ENCODE measurements at regions not wholly inside any gene's neighbourhood (a gene's known extent, or its start where the extent isn't known, plus 50 kb on each side); places are given as distances from the start of the nearest gene placed in this dataset.
A peak's percentile ranks its signal among the peaks of the same experiment; 100 is the strongest.

GRCh38 chr17:77432742-77433141 lies 292.0 kb downstream of the SEC14L1 start:
- peak overlapping the region; percentile 45 for H3K4me3 Mint-ChIP-seq
- H3K36me3 Mint-ChIP-seq = no peaks in the 10 kb centered on the region
- POLR2A ChIA-PET = interaction anchor here (5.4 kb wide), 1 partner anchor 12 kb away, joined by 19 read pairs; no protein-coding TSS in a partner anchor
- CTCF ChIA-PET = interaction anchor here (0.7 to 11.7 kb wide), 5 partner anchors 21 to 101 kb away, joined by 4 to 209 read pairs (median 7); no protein-coding TSS in a partner anchor
- H3K27me3 Mint-ChIP-seq = no peaks in the 10 kb centered on the region
- H3K4me1 Mint-ChIP-seq (ENCODE audit: low read depth) = peaks cover 87% of the 10 kb centered on the region
- H3K9me3 Mint-ChIP-seq = no peaks in the 10 kb centered on the region
- DNase-seq = no peak
- intact Hi-C loops (cut with micrococcal nuclease) = no loop called here
- H3K27ac Mint-ChIP-seq = peak overlapping the region; percentile 84

GRCh38 chr17:77433385-77434135 lies 292.8 kb downstream of the SEC14L1 start:
- ChIA-PET CTCF (interaction anchor here (1.2 to 11.7 kb wide), 6 partner anchors 20 to 102 kb away, joined by 3 to 209 read pairs (median 6); no protein-coding TSS in a partner anchor), POLR2A (interaction anchor here (0.7 to 5.4 kb wide), 4 partner anchors 11 to 39 kb away, joined by 4 to 19 read pairs (median 5); no protein-coding TSS in a partner anchor)
- H3K4me3 Mint-ChIP-seq = peak overlapping the region; percentile 76
- H3K36me3 Mint-ChIP-seq = no peaks in the 10 kb centered on the region
- H3K27me3 Mint-ChIP-seq = no peaks in the 10 kb centered on the region
- H3K27ac Mint-ChIP-seq = peak overlapping the region; percentile 84
- H3K4me1 Mint-ChIP-seq (ENCODE audit: low read depth) = peaks cover 87% of the 10 kb centered on the region
- no peaks in the 10 kb centered on the region for H3K9me3 Mint-ChIP-seq
- DNase-seq = peak; percentile 69
- intact Hi-C loops (cut with micrococcal nuclease) = no loop called here

- intact Hi-C loops (cut with micrococcal nuclease) = no loop called here
- Mint-ChIP-seq H3K9me3 (no peaks in the 10 kb centered on the region), H3K4me3 (peak overlapping the region; percentile 76), H3K4me1 (ENCODE audit: low read depth) (peaks cover 88% of the 10 kb centered on the region), H3K27ac (peak overlapping the region; percentile 84), H3K36me3 (no peaks in the 10 kb centered on the region), H3K27me3 (no peaks in the 10 kb centered on the region)
- CTCF ChIA-PET = interaction anchor here (0.7 to 11.7 kb wide), 8 partner anchors 10 to 67 kb away, joined by 3 to 209 read pairs (median 4); no protein-coding TSS in a partner anchor
- POLR2A ChIA-PET = interaction anchor here (0.9 to 5.4 kb wide), 4 partner anchors 10 to 38 kb away, joined by 3 to 19 read pairs (median 5); no protein-coding TSS in a partner anchor
- no peak for DNase-seq
These were observed 293.7 kb downstream of the SEC14L1 start for GRCh38 chr17:77434136-77435114.

GRCh38 chr17:77435272-77436057 lies 294.7 kb downstream of the SEC14L1 start:
- Mint-ChIP-seq H3K27me3 (no peaks in the 10 kb centered on the region), H3K9me3 (no peaks in the 10 kb centered on the region), H3K36me3 (no peaks in the 10 kb centered on the region), H3K4me1 (ENCODE audit: low read depth) (peaks cover 87% of the 10 kb centered on the region), H3K4me3 (peak overlapping the region; percentile 76), H3K27ac (peak overlapping the region; percentile 84)
- peak; percentile 53 for DNase-seq
- CTCF ChIA-PET = interaction anchor here (0.7 to 11.7 kb wide), 6 partner anchors 9 to 61 kb away, joined by 3 to 209 read pairs (median 4); no protein-coding TSS in a partner anchor
- intact Hi-C loops (cut with micrococcal nuclease) = no loop called here
- POLR2A ChIA-PET = interaction anchor here (0.5 to 5.4 kb wide), 6 partner anchors 9 to 1442 kb away, joined by 3 to 19 read pairs (median 4); no protein-coding TSS in a partner anchor

GRCh38 chr17:77436058-77436442 lies 295.3 kb downstream of the SEC14L1 start:
- peaks cover 89% of the 10 kb centered on the region for H3K4me1 Mint-ChIP-seq (ENCODE audit: low read depth)
- intact Hi-C loops (cut with micrococcal nuclease) = no loop called here
- no peak for DNase-seq
- ChIA-PET POLR2A (interaction anchor here (1.4 to 5.4 kb wide), 4 partner anchors 9 to 19 kb away, joined by 4 to 19 read pairs (median 6); no protein-coding TSS in a partner anchor), CTCF (interaction anchor here (1.0 to 11.7 kb wide), 3 partner anchors 16 to 58 kb away, joined by 3 to 209 read pairs (median 140); no protein-coding TSS in a partner anchor)
- H3K36me3 Mint-ChIP-seq = no peaks in the 10 kb centered on the region
- H3K27ac Mint-ChIP-seq = peak overlapping the region; percentile 84
- no peaks in the 10 kb centered on the region for H3K9me3 Mint-ChIP-seq
- H3K27me3 Mint-ChIP-seq = no peaks in the 10 kb centered on the region
- H3K4me3 Mint-ChIP-seq = peak overlapping the region; percentile 76

- CTCF ChIA-PET = interaction anchor here (1.0 to 11.7 kb wide), 3 partner anchors 16 to 57 kb away, joined by 3 to 209 read pairs (median 140); no protein-coding TSS in a partner anchor
- Mint-ChIP-seq H3K4me3 (peak overlapping the region; percentile 76), H3K27ac (peak overlapping the region; percentile 84), H3K27me3 (no peaks in the 10 kb centered on the region), H3K9me3 (no peaks in the 10 kb centered on the region), H3K4me1 (ENCODE audit: low read depth) (peaks cover 94% of the 10 kb centered on the region), H3K36me3 (no peaks in the 10 kb centered on the region)
- no peak for DNase-seq
- intact Hi-C loops (cut with micrococcal nuclease) = no loop called here
- POLR2A ChIA-PET = interaction anchor here (1.4 to 5.4 kb wide), 4 partner anchors 8 to 18 kb away, joined by 4 to 19 read pairs (median 6); no protein-coding TSS in a partner anchor
These were observed 295.7 kb downstream of the SEC14L1 start for GRCh38 chr17:77436481-77436880.

- no peaks in the 10 kb centered on the region for H3K9me3 Mint-ChIP-seq
- ChIA-PET CTCF (interaction anchor here (4.8 to 11.7 kb wide), 3 partner anchors 7 to 57 kb away, joined by 68 to 209 read pairs (median 140); no protein-coding TSS in a partner anchor), POLR2A (interaction anchor here (2.8 to 5.4 kb wide), 2 partner anchors 8 to 15 kb away, joined by 8 to 19 read pairs; no protein-coding TSS in a partner anchor)
- intact Hi-C loops (cut with micrococcal nuclease) = no loop called here
- peak overlapping the region; percentile 84 for H3K27ac Mint-ChIP-seq
- no peaks in the 10 kb centered on the region for H3K36me3 Mint-ChIP-seq
- DNase-seq = no peak
- no peaks in the 10 kb centered on the region for H3K27me3 Mint-ChIP-seq
- H3K4me1 Mint-ChIP-seq (ENCODE audit: low read depth) = peaks cover 95% of the 10 kb centered on the region
- H3K4me3 Mint-ChIP-seq = peak overlapping the region; percentile 76
These were observed 296.2 kb downstream of the SEC14L1 start for GRCh38 chr17:77437017-77437416.

- Mint-ChIP-seq H3K4me3 (no peak overlapping the region), H3K27me3 (no peaks in the 10 kb centered on the region), H3K4me1 (ENCODE audit: low read depth) (peaks cover 94% of the 10 kb centered on the region), H3K9me3 (no peaks in the 10 kb centered on the region), H3K36me3 (no peaks in the 10 kb centered on the region), H3K27ac (peak overlapping the region; percentile 84)
- intact Hi-C loops (cut with micrococcal nuclease) = no loop called here
- no peak for DNase-seq
- POLR2A ChIA-PET = interaction anchor here (2.8 to 5.4 kb wide), 2 partner anchors 7 to 14 kb away, joined by 8 to 19 read pairs; no protein-coding TSS in a partner anchor
- CTCF ChIA-PET = interaction anchor here (4.1 to 11.7 kb wide), 3 partner anchors 8 to 57 kb away, joined by 17 to 140 read pairs (median 68); no protein-coding TSS in a partner anchor
These were observed 297.0 kb downstream of the SEC14L1 start for GRCh38 chr17:77437747-77438146.

GRCh38 chr17:77438241-77439188 lies 297.7 kb downstream of the SEC14L1 start:
- no peaks in the 10 kb centered on the region for H3K9me3 Mint-ChIP-seq
- peak overlapping the region; percentile 98 for H3K27ac Mint-ChIP-seq
- POLR2A ChIA-PET = interaction anchor here (1.2 to 3.1 kb wide), 2 partner anchors 22 to 36 kb away, joined by 4 to 27 read pairs; no protein-coding TSS in a partner anchor
- intact Hi-C loops (cut with micrococcal nuclease) = no loop called here
- DNase-seq = no peak
- CTCF ChIA-PET = interaction anchor here (1.0 to 4.8 kb wide), 6 partner anchors 9 to 107 kb away, joined by 3 to 68 read pairs (median 17); no protein-coding TSS in a partner anchor
- no peaks in the 10 kb centered on the region for H3K36me3 Mint-ChIP-seq
- no peaks in the 10 kb centered on the region for H3K27me3 Mint-ChIP-seq
- no peak overlapping the region for H3K4me3 Mint-ChIP-seq
- H3K4me1 Mint-ChIP-seq (ENCODE audit: low read depth) = peaks cover 96% of the 10 kb centered on the region
